Sigmoid colon (tissue), 6 donors: ENCODE measurements at regions not wholly inside any gene's neighbourhood (a gene's known extent, or its start where the extent isn't known, plus 50 kb on each side); places are given as distances from the start of the nearest gene placed in this dataset.

Source experiments
- DNase-seq: peaks from one replicate; pipeline ENCODE4 v3.0.0-alpha.2; 2019
- H3K27ac ChIP-seq, 4 donors: fragments of 200-600 bp; sonication (generic); one replicate each; pipeline ENCODE4 v1.5.1; 2016 to 2019; ENCODE audit warnings: mild to moderate bottlenecking in 1 of 4
- H3K27me3 ChIP-seq, 3 donors: fragments of 200-600 bp; sonication (generic); one replicate each; pipeline ENCODE4 v1.5.1; 2019; ENCODE audit warnings: mild to moderate bottlenecking in 1 of 3
- H3K36me3 ChIP-seq, 4 donors: fragments of 200-600 bp; sonication (generic); one replicate each; pipeline ENCODE4 v1.5.1; 2016 to 2019
- H3K4me1 ChIP-seq, 4 donors: fragments of 200-600 bp; sonication (generic); one replicate each; pipeline ENCODE4 v1.5.1; 2017 to 2019
- H3K4me3 ChIP-seq, 4 donors: fragments of 200-600 bp; sonication (generic); one replicate each; pipeline ENCODE4 v1.5.1; 2017 to 2019; ENCODE audit warnings: mild to moderate bottlenecking in 2 of 4, moderate library complexity in 1 of 4
- H3K9me3 ChIP-seq, 4 donors: fragments of 200-600 bp in 3 of 4; sonication (generic) in 3 of 4; one replicate each; pipeline versions ENCODE4 v1.5.1 to v1.6.1; 2013 to 2019
- EP300 ChIP-seq, 4 donors: sonication (generic); formaldehyde crosslinking; IDR thresholded peaks; one replicate each; pipeline ENCODE4 v1.6.1; 2017; ENCODE audit warnings: antibody characterized with exemption in 4 of 4
- POLR2A ChIP-seq, 2 donors: fragments of 450-650 bp; IDR thresholded peaks; one replicate each; pipeline ENCODE4 v1.6.1; 2016; ENCODE audit warnings: antibody characterized with exemption in 2 of 2, mild to moderate bottlenecking in 2 of 2, moderate library complexity in 2 of 2
- POLR2AphosphoS5 ChIP-seq, 4 donors: sonication (generic); formaldehyde crosslinking; IDR thresholded peaks; one replicate each; pipeline ENCODE4 v1.6.1; 2017; ENCODE audit warnings: antibody characterized with exemption in 4 of 4
- WGBS, 2 donors: extraction: QIAGEN DNeasy Blood & Tissue Kit; methylation state at CpG; one replicate each; pipeline ENCODE4 v1.1.7; 2013; 5-methylcytosine and 5-hydroxymethylcytosine counted together
- intact Hi-C: fragments of 100-400 bp; cut with DNase I; formaldehyde crosslinking; loops from one replicate; pipeline ENCODE4 v1.15.1; 2023
- TF ChIP-seq, protein P1 (sequence below), 4 experiments: fragments of 450-650 bp in 3 of 4; fragments of 200-600 bp in 1 of 4; IDR thresholded peaks; one replicate each; pipeline ENCODE4 v1.5.1; 2016 to 2019; ENCODE audit warnings: antibody characterized with exemption in 4 of 4, mild to moderate bottlenecking in 3 of 4, moderate library complexity in 2 of 4
- donor health status: healthy with polysubstance abuse.
- donor health status: healthy.

DNA sequence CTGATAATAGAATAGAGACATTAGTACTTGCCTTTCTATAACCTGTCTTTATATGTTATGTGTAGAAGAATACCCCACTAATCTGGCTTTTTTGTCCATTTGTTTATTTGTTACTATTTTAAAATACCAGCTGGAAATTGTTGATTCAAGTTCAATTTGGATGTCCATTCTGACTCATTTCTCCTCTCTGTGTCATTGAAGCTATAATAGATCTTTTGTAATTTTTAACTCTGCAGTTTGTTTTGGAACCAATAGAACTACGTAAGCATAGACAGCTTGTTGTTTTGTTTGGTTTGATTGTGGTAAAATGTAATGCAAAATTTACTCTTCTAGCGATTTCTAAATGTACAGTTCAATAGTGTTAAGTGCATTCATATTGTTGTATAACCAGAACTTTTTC is 390.4 kb downstream of the ZIC1 start:
- WGBS, 2 donors = 62 to 67% methylated on average over 2 of the region's 2 CpGs
- Histone ChIP-seq H3K36me3 (no peaks in the 10 kb centered on the region), H3K4me3 (no peak overlapping the region), H3K9me3 (no peaks in the 10 kb centered on the region), H3K27ac (no peak overlapping the region), H3K27me3 (no peaks in the 10 kb centered on the region), H3K4me1 (no peaks in the 10 kb centered on the region)
- intact Hi-C loops = no loop called here
- DNase-seq = no peak
- TF ChIP-seq POLR2A (IDR thresholded peaks at IDR 0.05) (no peak), POLR2AphosphoS5 (IDR thresholded peaks at IDR 0.05) (no peak)
- TF ChIP-seq, protein P1, sequence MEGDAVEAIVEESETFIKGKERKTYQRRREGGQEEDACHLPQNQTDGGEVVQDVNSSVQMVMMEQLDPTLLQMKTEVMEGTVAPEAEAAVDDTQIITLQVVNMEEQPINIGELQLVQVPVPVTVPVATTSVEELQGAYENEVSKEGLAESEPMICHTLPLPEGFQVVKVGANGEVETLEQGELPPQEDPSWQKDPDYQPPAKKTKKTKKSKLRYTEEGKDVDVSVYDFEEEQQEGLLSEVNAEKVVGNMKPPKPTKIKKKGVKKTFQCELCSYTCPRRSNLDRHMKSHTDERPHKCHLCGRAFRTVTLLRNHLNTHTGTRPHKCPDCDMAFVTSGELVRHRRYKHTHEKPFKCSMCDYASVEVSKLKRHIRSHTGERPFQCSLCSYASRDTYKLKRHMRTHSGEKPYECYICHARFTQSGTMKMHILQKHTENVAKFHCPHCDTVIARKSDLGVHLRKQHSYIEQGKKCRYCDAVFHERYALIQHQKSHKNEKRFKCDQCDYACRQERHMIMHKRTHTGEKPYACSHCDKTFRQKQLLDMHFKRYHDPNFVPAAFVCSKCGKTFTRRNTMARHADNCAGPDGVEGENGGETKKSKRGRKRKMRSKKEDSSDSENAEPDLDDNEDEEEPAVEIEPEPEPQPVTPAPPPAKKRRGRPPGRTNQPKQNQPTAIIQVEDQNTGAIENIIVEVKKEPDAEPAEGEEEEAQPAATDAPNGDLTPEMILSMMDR (IDR thresholded peaks at IDR 0.05) = no peak

DNA sequence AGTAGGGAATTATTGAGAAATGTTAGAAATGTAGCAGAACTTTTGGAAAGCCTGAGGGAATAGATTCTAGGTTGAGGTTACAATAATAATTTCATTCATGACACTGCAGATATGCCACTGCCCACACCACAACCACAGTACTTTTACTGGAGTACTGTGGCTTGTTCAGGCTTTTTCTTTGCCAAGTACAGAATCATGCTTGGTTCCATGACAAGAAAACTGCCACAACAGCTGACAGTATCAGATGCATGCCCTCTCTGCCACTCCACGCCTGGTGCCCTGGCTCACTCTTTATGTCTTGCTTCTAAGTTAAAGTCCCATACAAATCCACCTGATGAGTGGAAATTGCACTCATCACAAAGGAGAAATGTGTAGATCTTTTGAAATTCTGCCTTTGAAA is 398.6 kb downstream of the ZIC1 start:
- TF ChIP-seq EP300 (IDR thresholded peaks at IDR 0.05) (no peak), POLR2A (IDR thresholded peaks at IDR 0.05) (no peak), POLR2AphosphoS5 (IDR thresholded peaks at IDR 0.05) (no peak)
- TF ChIP-seq, protein P1 (IDR thresholded peaks at IDR 0.05) = no peak
- H3K27me3 ChIP-seq = no peaks in the 10 kb centered on the region
- WGBS, 2 donors = 90 to 91% methylated on average over 1 of the region's 1 CpG

DNA sequence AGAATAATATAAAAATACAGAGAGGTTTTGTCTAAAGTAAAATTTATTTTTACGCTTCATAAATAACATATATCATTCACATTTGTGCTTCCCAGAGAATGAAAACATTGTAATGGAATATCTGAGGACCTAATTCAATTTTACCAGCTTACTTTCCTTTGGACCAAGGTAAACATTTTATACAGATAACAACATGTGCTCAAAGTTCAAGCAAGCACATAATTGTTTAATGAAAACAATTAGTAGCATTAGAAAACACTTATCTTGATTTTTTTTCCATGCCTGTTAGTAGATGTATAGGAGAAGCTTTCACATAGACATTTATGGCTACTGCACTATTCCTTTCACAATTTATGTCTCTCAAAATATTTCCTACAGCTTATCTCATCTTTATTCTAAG is 400.0 kb downstream of the ZIC1 start:
- intact Hi-C loops = no loop called here
- 81 to 89% methylated on average over 1 of the region's 1 CpG for WGBS, 2 donors
- Histone ChIP-seq H3K9me3 (no peaks in the 10 kb centered on the region), H3K36me3 (no peaks in the 10 kb centered on the region), H3K4me3 (no peak overlapping the region), H3K4me1 (no peaks in the 10 kb centered on the region), H3K27me3 (no peaks in the 10 kb centered on the region), H3K27ac (no peak overlapping the region)
- TF ChIP-seq POLR2AphosphoS5 (IDR thresholded peaks at IDR 0.05) (no peak), POLR2A (IDR thresholded peaks at IDR 0.05) (no peak), EP300 (IDR thresholded peaks at IDR 0.05) (no peak)
- TF ChIP-seq, protein P1 (IDR thresholded peaks at IDR 0.05) = no peak
- DNase-seq = no peak

More for the DNA sequence above, 398.6 kb downstream of the ZIC1 start:
- no peak for DNase-seq
- Histone ChIP-seq H3K36me3 (no peaks in the 10 kb centered on the region), H3K27ac (no peak overlapping the region), H3K9me3 (no peaks in the 10 kb centered on the region), H3K4me1 (no peaks in the 10 kb centered on the region), H3K4me3 (no peak overlapping the region)
- intact Hi-C loops = no loop called here

DNA sequence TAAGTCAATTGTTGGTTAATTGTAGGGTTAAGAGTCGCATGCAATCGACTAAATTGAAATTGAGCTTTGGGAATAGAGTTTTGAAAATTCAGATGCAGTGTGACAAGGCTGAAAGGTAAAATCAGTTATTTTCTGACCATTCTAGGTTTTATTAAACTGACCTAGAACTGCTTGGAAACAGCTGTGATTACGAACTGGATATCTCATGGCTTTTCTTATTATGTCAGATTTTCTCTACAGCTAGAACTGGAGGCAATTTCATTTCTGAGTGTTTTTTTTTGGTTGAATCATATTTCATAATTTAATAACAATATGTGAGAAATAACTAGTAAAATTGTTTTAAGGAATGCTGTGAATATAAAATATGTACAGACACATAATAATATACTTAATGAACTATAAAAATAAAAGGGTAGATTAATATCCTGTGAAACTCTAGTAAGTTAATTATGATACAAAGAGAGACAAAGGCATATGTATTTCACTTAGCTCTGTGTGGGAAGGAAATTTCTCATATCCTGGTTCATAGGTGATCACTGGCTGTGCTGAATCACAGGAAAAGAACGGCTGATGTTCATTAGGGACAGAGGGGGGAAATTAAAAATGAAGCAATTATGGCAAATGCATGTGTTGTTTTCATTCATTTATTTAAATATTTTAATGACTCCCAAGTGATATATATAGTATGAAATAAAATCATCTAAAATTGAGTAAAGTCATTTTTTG is 403.2 kb downstream of the ZIC1 start:
- no peak overlapping the region for H3K4me3 ChIP-seq
- WGBS, 2 donors = 82 to 85% methylated on average over 4 of the region's 4 CpGs
- intact Hi-C loops = no loop called here
- TF ChIP-seq POLR2AphosphoS5 (IDR thresholded peaks at IDR 0.05) = peak in 1 of 4 donors; percentile 20
- TF ChIP-seq, protein P1 (IDR thresholded peaks at IDR 0.05) = no peak
- DNase-seq = no peak
- H3K4me1 ChIP-seq = peaks cover 0 to 5% (median 0%) of the 10 kb centered on the region in 4 donors
- no peaks in the 10 kb centered on the region for H3K27me3 ChIP-seq
- no peaks in the 10 kb centered on the region for H3K36me3 ChIP-seq
- H3K27ac ChIP-seq = no peak overlapping the region
- no peaks in the 10 kb centered on the region for H3K9me3 ChIP-seq

DNA sequence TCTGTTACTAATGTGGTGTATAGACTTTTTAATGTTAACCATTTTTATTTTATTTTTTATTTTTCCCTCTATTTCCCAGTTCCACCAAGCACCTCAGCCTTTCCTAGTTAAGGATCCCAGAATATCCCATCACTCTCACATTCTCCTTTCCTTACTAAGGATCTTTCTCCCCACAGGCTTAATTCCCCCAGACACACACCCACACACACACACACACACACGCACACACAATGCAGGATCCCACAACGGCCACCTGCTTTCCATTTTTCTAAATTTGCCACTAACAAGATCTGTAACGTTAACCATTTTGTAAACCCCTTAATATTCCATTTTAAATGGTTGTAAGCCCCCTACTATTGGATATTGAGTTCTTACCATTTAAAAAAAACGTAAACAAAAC is 404.1 kb downstream of the ZIC1 start:
- WGBS, 2 donors = 71 to 76% methylated on average over 4 of the region's 4 CpGs
- TF ChIP-seq POLR2A (IDR thresholded peaks at IDR 0.05) (no peak), POLR2AphosphoS5 (IDR thresholded peaks at IDR 0.05) (no peak), EP300 (IDR thresholded peaks at IDR 0.05) (no peak)
- TF ChIP-seq, protein P1 (IDR thresholded peaks at IDR 0.05) = no peak
- DNase-seq = no peak
- no peaks in the 10 kb centered on the region for H3K27me3 ChIP-seq
- no peaks in the 10 kb centered on the region for H3K9me3 ChIP-seq
- H3K27ac ChIP-seq = no peak overlapping the region
- no peaks in the 10 kb centered on the region for H3K36me3 ChIP-seq
- H3K4me1 ChIP-seq = peaks cover 0 to 5% (median 0%) of the 10 kb centered on the region in 4 donors
- H3K4me3 ChIP-seq = no peak overlapping the region
- intact Hi-C loops = no loop called here
